ENCODE measurements at regions not wholly inside any gene's neighbourhood (a gene's known extent, or its start where the extent isn't known, plus 50 kb on each side); places are given as distances from the start of the nearest gene placed in this dataset.

DNA sequence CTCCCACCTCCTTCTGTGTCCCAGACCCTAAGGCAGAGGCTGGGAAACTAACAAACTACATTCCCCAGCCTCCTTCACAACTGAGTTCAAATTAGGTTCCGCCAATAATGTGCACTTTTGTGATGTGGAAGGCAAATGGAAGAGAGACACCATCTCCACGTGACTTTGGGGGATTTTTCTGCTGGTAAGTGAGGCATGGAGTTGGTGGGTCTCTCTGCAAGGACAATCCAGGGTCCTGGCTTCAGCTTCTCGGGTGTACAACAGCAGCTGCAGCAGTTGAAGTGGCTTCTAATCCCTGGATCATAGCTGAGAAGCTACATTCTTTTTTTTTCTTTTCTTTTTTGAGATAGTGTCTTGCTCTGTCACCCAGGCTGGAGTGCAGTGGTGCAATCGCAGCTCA, 58.9 kb upstream of the GATA2 start:
- no peaks in the 10 kb centered on the region for H3K9me3 ChIP-seq (ENCODE audit: control insufficient read depth, low read length)
- ATAC-seq (ENCODE audit: low FRiP score): no peak
- intact Hi-C loops (cut with DNase I): no loop called here
- H3K4me3 ChIP-seq (ENCODE audit: low read length in 2 of 2): no peak overlapping the region
- no peak for DNase-seq
- no peaks in the 10 kb centered on the region for H3K36me3 ChIP-seq (ENCODE audit: control insufficient read depth in 1 of 2, insufficient read depth in 2 of 2, low read length in 1 of 2)
- no peak overlapping the region for H3K27ac ChIP-seq (ENCODE audit: low read depth in 1 of 2, low read length in 2 of 2)
- 49 to 50% methylated on average over 4 of the region's 4 CpGs for WGBS, 2 donors
- H3K27me3 ChIP-seq (ENCODE audit: control insufficient read depth in 1 of 2, insufficient read depth in 2 of 2, low read length in 1 of 2): no peaks in the 10 kb centered on the region
- no peaks in the 10 kb centered on the region for H3K4me1 ChIP-seq (ENCODE audit: control insufficient read depth in 1 of 2, insufficient read depth in 2 of 2, low read length in 2 of 2)

DNA sequence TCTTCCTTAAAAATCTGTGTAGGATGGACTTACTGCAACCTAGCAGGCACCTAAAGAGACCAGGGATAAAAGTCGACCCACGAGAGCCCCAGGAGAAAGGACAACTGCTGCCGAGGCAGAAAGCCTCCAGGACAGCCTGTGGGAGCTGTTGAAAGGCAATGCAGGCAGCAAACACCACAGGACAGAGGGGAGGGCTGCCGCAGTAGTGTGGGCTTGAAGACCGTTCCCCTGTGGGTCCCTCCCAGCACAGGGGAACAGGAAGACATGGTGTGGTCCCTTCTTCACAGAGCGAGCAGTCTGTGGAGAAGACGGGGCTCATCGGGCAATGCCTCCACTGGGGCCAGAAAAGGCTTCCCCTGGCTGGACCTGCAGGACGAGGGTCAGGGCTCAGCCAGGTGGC, 58.5 kb upstream of the GATA2 start:
- intact Hi-C loops (cut with DNase I): no loop called here
- H3K36me3 ChIP-seq (ENCODE audit: control insufficient read depth in 1 of 2, insufficient read depth in 2 of 2, low read length in 1 of 2): no peaks in the 10 kb centered on the region
- no peak for ATAC-seq (ENCODE audit: low FRiP score)
- H3K9me3 ChIP-seq (ENCODE audit: control insufficient read depth, low read length): no peaks in the 10 kb centered on the region
- H3K4me1 ChIP-seq (ENCODE audit: control insufficient read depth in 1 of 2, insufficient read depth in 2 of 2, low read length in 2 of 2): no peaks in the 10 kb centered on the region
- WGBS, 2 donors: 51 to 58% methylated on average over 9 of the region's 9 CpGs
- DNase-seq: peak in 1 of 2 donors; percentile 59
- no peak overlapping the region for H3K27ac ChIP-seq (ENCODE audit: low read depth in 1 of 2, low read length in 2 of 2)
- no peaks in the 10 kb centered on the region for H3K27me3 ChIP-seq (ENCODE audit: control insufficient read depth in 1 of 2, insufficient read depth in 2 of 2, low read length in 1 of 2)
- no peak overlapping the region for H3K4me3 ChIP-seq (ENCODE audit: low read length in 2 of 2)

- Histone ChIP-seq H3K27ac (ENCODE audit: low read depth in 1 of 2, low read length in 2 of 2) (no peak overlapping the region), H3K36me3 (ENCODE audit: control insufficient read depth in 1 of 2, insufficient read depth in 2 of 2, low read length in 1 of 2) (no peaks in the 10 kb centered on the region), H3K4me1 (ENCODE audit: control insufficient read depth in 1 of 2, insufficient read depth in 2 of 2, low read length in 2 of 2) (no peaks in the 10 kb centered on the region), H3K4me3 (ENCODE audit: low read length in 2 of 2) (no peak overlapping the region), H3K9me3 (ENCODE audit: control insufficient read depth, low read length) (no peaks in the 10 kb centered on the region), H3K27me3 (ENCODE audit: control insufficient read depth in 1 of 2, insufficient read depth in 2 of 2, low read length in 1 of 2) (no peaks in the 10 kb centered on the region)
- DNase-seq (no peak), ATAC-seq (ENCODE audit: low FRiP score) (no peak)
- WGBS, 2 donors: 90 to 93% methylated on average over 18 of the region's 18 CpGs
- intact Hi-C loops (cut with DNase I): no loop called here
Measured at GRCh38 chr3:128550471-128551126, 57.6 kb upstream of the GATA2 start.

DNA sequence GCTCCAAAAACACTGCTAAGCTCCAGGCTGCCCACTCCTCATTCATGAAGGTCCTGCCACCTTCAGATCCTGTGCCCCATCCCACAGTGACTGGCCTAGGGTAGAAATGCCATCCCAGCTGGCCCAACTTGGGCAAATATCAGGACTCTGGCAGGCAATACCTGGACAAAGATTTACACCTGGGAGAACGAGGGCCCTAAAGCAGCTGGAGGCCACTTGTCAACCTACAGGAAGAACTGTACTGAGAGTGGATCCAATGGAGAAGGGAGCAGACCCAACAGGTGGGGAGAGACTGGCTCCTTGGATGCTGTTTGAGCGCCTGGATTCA, 57.1 kb upstream of the GATA2 start:
- H3K4me1 ChIP-seq (ENCODE audit: control insufficient read depth in 1 of 2, insufficient read depth in 2 of 2, low read length in 2 of 2): no peaks in the 10 kb centered on the region
- H3K27ac ChIP-seq (ENCODE audit: low read depth in 1 of 2, low read length in 2 of 2): no peak overlapping the region

GRCh38 chr3:128549283-128550112, 56.5 kb upstream of the GATA2 start:
- 48% methylated on average over 20 of the region's 20 CpGs for WGBS, 2 donors
- H3K9me3 ChIP-seq (ENCODE audit: control insufficient read depth, low read length): no peaks in the 10 kb centered on the region
- no peaks in the 10 kb centered on the region for H3K27me3 ChIP-seq (ENCODE audit: control insufficient read depth in 1 of 2, insufficient read depth in 2 of 2, low read length in 1 of 2)
- ATAC-seq (ENCODE audit: low FRiP score) (peak; percentile 82), DNase-seq (peak; percentile 85 to 89)
- no peak overlapping the region for H3K27ac ChIP-seq (ENCODE audit: low read depth in 1 of 2, low read length in 2 of 2)
- no peaks in the 10 kb centered on the region for H3K4me1 ChIP-seq (ENCODE audit: control insufficient read depth in 1 of 2, insufficient read depth in 2 of 2, low read length in 2 of 2)
- H3K36me3 ChIP-seq (ENCODE audit: control insufficient read depth in 1 of 2, insufficient read depth in 2 of 2, low read length in 1 of 2): no peaks in the 10 kb centered on the region
- no peak overlapping the region for H3K4me3 ChIP-seq (ENCODE audit: low read length in 2 of 2)
- intact Hi-C loops (cut with DNase I): no loop called here

More for the DNA sequence above, 57.1 kb upstream of the GATA2 start:
- H3K36me3 ChIP-seq (ENCODE audit: control insufficient read depth in 1 of 2, insufficient read depth in 2 of 2, low read length in 1 of 2): no peaks in the 10 kb centered on the region
- WGBS, 2 donors: 86 to 93% methylated on average over 2 of the region's 2 CpGs
- H3K4me3 ChIP-seq (ENCODE audit: low read length in 2 of 2): no peak overlapping the region
- H3K27me3 ChIP-seq (ENCODE audit: control insufficient read depth in 1 of 2, insufficient read depth in 2 of 2, low read length in 1 of 2): no peaks in the 10 kb centered on the region
- intact Hi-C loops (cut with DNase I): no loop called here
- DNase-seq (no peak), ATAC-seq (ENCODE audit: low FRiP score) (no peak)
- no peaks in the 10 kb centered on the region for H3K9me3 ChIP-seq (ENCODE audit: control insufficient read depth, low read length)

DNA sequence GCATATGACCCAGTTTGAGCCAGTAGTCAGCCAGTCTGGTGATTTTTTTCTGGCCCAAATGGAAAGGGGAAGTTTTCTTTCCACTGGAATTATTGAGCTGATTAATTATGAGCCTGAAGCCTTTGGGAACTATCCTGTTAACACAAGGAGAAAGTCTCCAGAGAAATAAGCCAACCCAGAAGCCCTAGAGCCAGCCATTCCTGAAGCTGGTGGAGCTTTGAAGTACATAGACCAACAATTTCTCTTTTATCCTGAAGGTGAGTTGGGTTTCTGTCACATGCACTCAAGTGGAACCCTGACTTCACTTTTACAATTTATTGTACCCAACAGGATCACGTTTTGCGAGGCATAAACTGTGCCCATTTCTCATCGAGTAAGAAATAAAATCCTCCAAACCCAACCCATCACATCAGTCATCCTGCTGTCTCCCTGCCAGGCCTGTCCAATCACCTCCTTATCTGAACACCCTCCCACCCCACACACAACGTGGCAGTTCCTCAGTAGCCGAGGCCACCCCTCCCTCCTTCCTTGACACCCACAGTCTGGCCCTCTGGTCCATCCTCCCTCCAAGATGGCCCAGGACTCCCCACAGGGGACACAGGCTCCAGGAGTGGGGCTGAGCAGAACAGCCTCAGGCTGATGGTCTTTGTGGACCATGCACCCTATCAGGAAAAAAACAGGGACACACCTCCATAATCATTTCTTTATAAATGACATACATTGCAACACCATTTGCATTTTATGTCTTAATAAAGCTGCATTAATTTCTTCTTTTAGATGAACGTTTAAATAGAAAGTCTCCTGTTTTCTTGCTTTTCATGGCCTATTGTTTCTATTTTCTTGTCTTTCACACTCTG, 55.7 kb upstream of the GATA2 start:
- H3K4me1 ChIP-seq (ENCODE audit: control insufficient read depth in 1 of 2, insufficient read depth in 2 of 2, low read length in 2 of 2): no peaks in the 10 kb centered on the region
- H3K36me3 ChIP-seq (ENCODE audit: control insufficient read depth in 1 of 2, insufficient read depth in 2 of 2, low read length in 1 of 2): no peaks in the 10 kb centered on the region
- no peaks in the 10 kb centered on the region for H3K27me3 ChIP-seq (ENCODE audit: control insufficient read depth in 1 of 2, insufficient read depth in 2 of 2, low read length in 1 of 2)
- DNase-seq: no peak
- intact Hi-C loops (cut with DNase I): no loop called here
- no peak overlapping the region for H3K4me3 ChIP-seq (ENCODE audit: low read length in 2 of 2)
- 62 to 64% methylated on average over 6 of the region's 6 CpGs for WGBS, 2 donors
- no peak overlapping the region for H3K27ac ChIP-seq (ENCODE audit: low read depth in 1 of 2, low read length in 2 of 2)
- no peaks in the 10 kb centered on the region for H3K9me3 ChIP-seq (ENCODE audit: control insufficient read depth, low read length)
- ATAC-seq (ENCODE audit: low FRiP score): no peak

DNA sequence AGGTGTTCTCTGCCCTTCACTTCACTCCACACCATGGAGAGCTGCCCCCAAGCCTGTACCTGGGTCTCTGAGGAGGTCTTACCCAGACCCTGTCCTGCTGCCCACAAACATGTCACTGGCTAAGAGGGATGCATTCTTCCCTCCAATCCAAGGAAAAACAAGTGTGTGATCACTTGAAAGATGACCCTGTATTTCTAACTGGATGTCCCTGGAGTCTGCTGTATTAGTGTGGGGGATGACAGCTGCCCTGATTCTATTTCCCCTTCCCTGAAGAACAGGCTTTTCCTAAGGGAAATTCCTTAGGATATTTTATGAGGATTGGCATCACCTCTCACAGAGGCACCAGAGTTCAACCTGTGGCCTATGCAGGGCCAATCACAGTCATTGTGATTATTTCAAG, 55.0 kb upstream of the GATA2 start:
- ATAC-seq (ENCODE audit: low FRiP score) (no peak), DNase-seq (no peak)
- Histone ChIP-seq H3K27ac (ENCODE audit: low read depth in 1 of 2, low read length in 2 of 2) (no peak overlapping the region), H3K36me3 (ENCODE audit: control insufficient read depth in 1 of 2, insufficient read depth in 2 of 2, low read length in 1 of 2) (no peaks in the 10 kb centered on the region), H3K4me1 (ENCODE audit: control insufficient read depth in 1 of 2, insufficient read depth in 2 of 2, low read length in 2 of 2) (no peaks in the 10 kb centered on the region), H3K9me3 (ENCODE audit: control insufficient read depth, low read length) (no peaks in the 10 kb centered on the region), H3K27me3 (ENCODE audit: control insufficient read depth in 1 of 2, insufficient read depth in 2 of 2, low read length in 1 of 2) (no peaks in the 10 kb centered on the region), H3K4me3 (ENCODE audit: low read length in 2 of 2) (no peak overlapping the region)
- intact Hi-C loops (cut with DNase I): no loop called here

GRCh38 chr3:128547368-128547987, 54.5 kb upstream of the GATA2 start:
- WGBS, 2 donors: 68 to 70% methylated on average over 10 of the region's 10 CpGs
- ATAC-seq (ENCODE audit: low FRiP score) (no peak), DNase-seq (peak in 1 of 2 donors; percentile 74)
- Histone ChIP-seq H3K4me3 (ENCODE audit: low read length in 2 of 2) (no peak overlapping the region), H3K27ac (ENCODE audit: low read depth in 1 of 2, low read length in 2 of 2) (no peak overlapping the region), H3K4me1 (ENCODE audit: control insufficient read depth in 1 of 2, insufficient read depth in 2 of 2, low read length in 2 of 2) (no peaks in the 10 kb centered on the region), H3K27me3 (ENCODE audit: control insufficient read depth in 1 of 2, insufficient read depth in 2 of 2, low read length in 1 of 2) (no peaks in the 10 kb centered on the region), H3K9me3 (ENCODE audit: control insufficient read depth, low read length) (no peaks in the 10 kb centered on the region), H3K36me3 (ENCODE audit: control insufficient read depth in 1 of 2, insufficient read depth in 2 of 2, low read length in 1 of 2) (no peaks in the 10 kb centered on the region)
- intact Hi-C loops (cut with DNase I): no loop called here
